SU-DHL-6 (cell line): ENCODE measurements at regions not wholly inside any gene's neighbourhood (a gene's known extent, or its start where the extent isn't known, plus 50 kb on each side); places are given as distances from the start of the nearest gene placed in this dataset.

Experiments used
- CTCF ChIP-seq: fragments of 200-600 bp; sonication (generic); IDR thresholded peaks from one replicate; pipeline ENCODE4 v1.5.1; 2017; ENCODE audit warnings: antibody characterized with exemption, mild to moderate bottlenecking, low read length, moderate library complexity; ENCODE audit not compliant: insufficient read depth, poor library complexity, severe bottlenecking
- EZH2phosphoT487 ChIP-seq: fragments of 200-600 bp; sonication (generic), shearing (Covaris generic); conservative IDR thresholded peaks from 2 replicates; pipeline ENCODE4 v1.6.1; 2018; ENCODE audit warnings: mild to moderate bottlenecking, antibody characterized with exemption, low read length, moderate library complexity, mixed read lengths

- TF ChIP-seq CTCF (no peak), EZH2phosphoT487 (no peak)
These were observed 87.0 kb downstream of the UTRN start for GRCh38 chr6:144372116-144372515.
